SK-N-SH treated with all-trans-retinoic acid at 6 μM for 48 hours (cell line): ENCODE measurements at regions not wholly inside any gene's neighbourhood (a gene's known extent, or its start where the extent isn't known, plus 50 kb on each side); places are given as distances from the start of the nearest gene placed in this dataset.

Source experiments
- ATAC-seq: fragments of 200-7000 bp; cut with Tn5 transposase; 3 replicates; pipeline ENCODE4 v1.9.1; 2020; ENCODE audit warnings: mild to moderate bottlenecking, moderate library complexity
- ARNTL ChIP-seq: fragments of 450-650 bp; formaldehyde crosslinking; IDR thresholded peaks from 2 replicates; pipeline ENCODE4 v1.5.0; 2020; ENCODE audit warnings: low read depth, mild to moderate bottlenecking, moderate library complexity, borderline replicate concordance
- BACH2 ChIP-seq: fragments of 250-450 bp; sonication (Bioruptor Pico); IDR thresholded peaks from 2 replicates; pipeline ENCODE4 v1.9.0; 2021; ENCODE audit warnings: mild to moderate bottlenecking, borderline replicate concordance
- CREB5 ChIP-seq: fragments of 250-450 bp; sonication (Bioruptor Pico); IDR thresholded peaks from 2 replicates; pipeline ENCODE4 v1.5.1; 2020; ENCODE audit warnings: low read depth, mild to moderate bottlenecking, moderate library complexity
- CSDC2 ChIP-seq: fragments of 250-450 bp; sonication (Bioruptor Pico); IDR thresholded peaks from 2 replicates; pipeline ENCODE4 v1.5.0; 2020; ENCODE audit warnings: mild to moderate bottlenecking, moderate library complexity
- ESRRG ChIP-seq: fragments of 250-450 bp; sonication (Bioruptor Pico); IDR thresholded peaks from 2 replicates; pipeline ENCODE4 v1.6.1; 2021; ENCODE audit warnings: mild to moderate bottlenecking
- GLIS3 ChIP-seq: fragments of 250-450 bp; sonication (Bioruptor Pico); IDR thresholded peaks from 2 replicates; pipeline ENCODE4 v1.5.0; 2020; ENCODE audit warnings: mild to moderate bottlenecking, moderate library complexity
- ISL1 ChIP-seq: fragments of 250-450 bp; sonication (Bioruptor Pico); IDR thresholded peaks from 2 replicates; pipeline ENCODE4 v2.1.2; 2022; ENCODE audit warnings: mild to moderate bottlenecking, moderate library complexity
- OSR1 ChIP-seq: fragments of 250-450 bp; sonication (Bioruptor Pico); IDR thresholded peaks from 2 replicates; pipeline ENCODE4 v1.8.0; 2022; ENCODE audit warnings: moderate library complexity, mild to moderate bottlenecking, inconsistent platforms
- PATZ1 ChIP-seq: fragments of 250-450 bp; sonication (Bioruptor Pico); IDR thresholded peaks from 2 replicates; pipeline ENCODE4 v1.8.0; 2020; ENCODE audit warnings: mild to moderate bottlenecking, moderate library complexity, borderline replicate concordance
- PPARA ChIP-seq: fragments of 250-450 bp; sonication (Bioruptor Pico); IDR thresholded peaks from 2 replicates; pipeline ENCODE4 v1.5.0; 2020; ENCODE audit warnings: mild to moderate bottlenecking, borderline replicate concordance
- RARB ChIP-seq: fragments of 250-450 bp; sonication (Bioruptor Pico); IDR thresholded peaks from 2 replicates; pipeline ENCODE4 v1.8.0; 2021; ENCODE audit warnings: mild to moderate bottlenecking, moderate library complexity
- SNAI2 ChIP-seq: fragments of 250-450 bp; sonication (Bioruptor Pico); IDR thresholded peaks from 2 replicates; pipeline ENCODE4 v1.5.0; 2020; ENCODE audit warnings: mild to moderate bottlenecking, moderate library complexity
- TCF4 ChIP-seq: fragments of 250-450 bp; sonication (Bioruptor Pico); IDR thresholded peaks from 2 replicates; pipeline ENCODE4 v1.8.0; 2021; ENCODE audit warnings: mild to moderate bottlenecking, moderate library complexity, borderline replicate concordance
- TOX ChIP-seq: fragments of 250-450 bp; sonication (Bioruptor Pico); IDR thresholded peaks from 2 replicates; pipeline ENCODE4 v1.8.0; 2021; ENCODE audit warnings: mild to moderate bottlenecking, moderate library complexity, borderline replicate concordance
- ZC3H10 ChIP-seq: fragments of 250-450 bp; sonication (Bioruptor Pico); IDR thresholded peaks from 2 replicates; pipeline ENCODE4 v1.5.1; 2021; ENCODE audit warnings: mild to moderate bottlenecking, moderate library complexity
- ZFP3 ChIP-seq: fragments of 250-450 bp; sonication (Bioruptor Pico); IDR thresholded peaks from 2 replicates; pipeline ENCODE4 v1.5.0; 2020; ENCODE audit warnings: mild to moderate bottlenecking, moderate library complexity
- ZFP30 ChIP-seq: fragments of 450-650 bp; formaldehyde crosslinking; IDR thresholded peaks from 2 replicates; pipeline ENCODE4 v1.5.0; 2022; ENCODE audit warnings: mild to moderate bottlenecking, moderate library complexity
- ZNF565 ChIP-seq: fragments of 450-650 bp; formaldehyde crosslinking; conservative IDR thresholded peaks from 2 replicates; pipeline ENCODE4 v1.5.0; 2020; ENCODE audit warnings: low read depth, mild to moderate bottlenecking, moderate library complexity
- ZNF70 ChIP-seq: fragments of 450-650 bp; formaldehyde crosslinking; IDR thresholded peaks from 2 replicates; pipeline ENCODE4 v1.5.0; 2020; ENCODE audit warnings: mild to moderate bottlenecking, moderate library complexity
- ZNF8 ChIP-seq: fragments of 450-650 bp; formaldehyde crosslinking; IDR thresholded peaks from 2 replicates; pipeline ENCODE4 v1.5.0; 2020; ENCODE audit warnings: mild to moderate bottlenecking, moderate library complexity
- TF ChIP-seq, protein P1 (sequence below): fragments of 250-450 bp; sonication (Bioruptor Pico); IDR thresholded peaks from 2 replicates; pipeline ENCODE4 v1.5.1; 2021; ENCODE audit warnings: mild to moderate bottlenecking, moderate library complexity
- TF ChIP-seq, protein P2 (sequence below): fragments of 250-450 bp; sonication (Bioruptor Pico); IDR thresholded peaks from 2 replicates; pipeline ENCODE4 v1.5.0; 2020; ENCODE audit warnings: mild to moderate bottlenecking, moderate library complexity
- TF ChIP-seq, protein P3 (sequence below): fragments of 250-450 bp; sonication (Bioruptor Pico); IDR thresholded peaks from 2 replicates; pipeline ENCODE4 v1.8.0; 2021; ENCODE audit warnings: low read depth, mild to moderate bottlenecking, moderate library complexity, borderline replicate concordance

- TF ChIP-seq RARB = no peak
- TF ChIP-seq BACH2 = no peak
- no peak for TF ChIP-seq GLIS3 (CRISPR knock-in tag)
- TF ChIP-seq ZNF565 (CRISPR knock-in tag) = no peak
- no peak for TF ChIP-seq ZFP30 (CRISPR knock-in tag)
- no peak for TF ChIP-seq OSR1 (CRISPR knock-in tag)
- no peak for TF ChIP-seq ZFP3 (CRISPR knock-in tag)
- no peak for TF ChIP-seq SNAI2 (CRISPR knock-in tag)
- TF ChIP-seq CSDC2 (CRISPR knock-in tag) = no peak
- TF ChIP-seq ARNTL = no peak
- TF ChIP-seq TOX (CRISPR knock-in tag) = no peak
- TF ChIP-seq PPARA (CRISPR knock-in tag) = no peak
- TF ChIP-seq ZNF8 = no peak
- no peak for TF ChIP-seq TCF4 (CRISPR knock-in tag)
- TF ChIP-seq ESRRG (CRISPR knock-in tag) = no peak
- no peak for TF ChIP-seq ISL1 (CRISPR knock-in tag)
- no peak for TF ChIP-seq ZC3H10 (CRISPR knock-in tag)
- TF ChIP-seq ZNF70 (CRISPR knock-in tag) = no peak
- TF ChIP-seq, protein P1, sequence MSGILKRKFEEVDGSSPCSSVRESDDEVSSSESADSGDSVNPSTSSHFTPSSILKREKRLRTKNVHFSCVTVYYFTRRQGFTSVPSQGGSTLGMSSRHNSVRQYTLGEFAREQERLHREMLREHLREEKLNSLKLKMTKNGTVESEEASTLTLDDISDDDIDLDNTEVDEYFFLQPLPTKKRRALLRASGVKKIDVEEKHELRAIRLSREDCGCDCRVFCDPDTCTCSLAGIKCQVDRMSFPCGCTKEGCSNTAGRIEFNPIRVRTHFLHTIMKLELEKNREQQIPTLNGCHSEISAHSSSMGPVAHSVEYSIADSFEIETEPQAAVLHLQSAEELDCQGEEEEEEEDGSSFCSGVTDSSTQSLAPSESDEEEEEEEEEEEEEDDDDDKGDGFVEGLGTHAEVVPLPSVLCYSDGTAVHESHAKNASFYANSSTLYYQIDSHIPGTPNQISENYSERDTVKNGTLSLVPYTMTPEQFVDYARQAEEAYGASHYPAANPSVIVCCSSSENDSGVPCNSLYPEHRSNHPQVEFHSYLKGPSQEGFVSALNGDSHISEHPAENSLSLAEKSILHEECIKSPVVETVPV = no peak
- TF ChIP-seq, all 23 proteins: peak for 0
- ATAC-seq = no peak
Measured at GRCh38 chr16:7887316-7887715, 554.7 kb downstream of the RBFOX1 start.

GRCh38 chr16:7871979-7872378, 539.3 kb downstream of the RBFOX1 start:
- ATAC-seq = no peak
- TF ChIP-seq ZFP3 (CRISPR knock-in tag) = no peak
- no peak for TF ChIP-seq OSR1 (CRISPR knock-in tag)
- TF ChIP-seq ZFP30 (CRISPR knock-in tag) = no peak
- TF ChIP-seq, protein P2, sequence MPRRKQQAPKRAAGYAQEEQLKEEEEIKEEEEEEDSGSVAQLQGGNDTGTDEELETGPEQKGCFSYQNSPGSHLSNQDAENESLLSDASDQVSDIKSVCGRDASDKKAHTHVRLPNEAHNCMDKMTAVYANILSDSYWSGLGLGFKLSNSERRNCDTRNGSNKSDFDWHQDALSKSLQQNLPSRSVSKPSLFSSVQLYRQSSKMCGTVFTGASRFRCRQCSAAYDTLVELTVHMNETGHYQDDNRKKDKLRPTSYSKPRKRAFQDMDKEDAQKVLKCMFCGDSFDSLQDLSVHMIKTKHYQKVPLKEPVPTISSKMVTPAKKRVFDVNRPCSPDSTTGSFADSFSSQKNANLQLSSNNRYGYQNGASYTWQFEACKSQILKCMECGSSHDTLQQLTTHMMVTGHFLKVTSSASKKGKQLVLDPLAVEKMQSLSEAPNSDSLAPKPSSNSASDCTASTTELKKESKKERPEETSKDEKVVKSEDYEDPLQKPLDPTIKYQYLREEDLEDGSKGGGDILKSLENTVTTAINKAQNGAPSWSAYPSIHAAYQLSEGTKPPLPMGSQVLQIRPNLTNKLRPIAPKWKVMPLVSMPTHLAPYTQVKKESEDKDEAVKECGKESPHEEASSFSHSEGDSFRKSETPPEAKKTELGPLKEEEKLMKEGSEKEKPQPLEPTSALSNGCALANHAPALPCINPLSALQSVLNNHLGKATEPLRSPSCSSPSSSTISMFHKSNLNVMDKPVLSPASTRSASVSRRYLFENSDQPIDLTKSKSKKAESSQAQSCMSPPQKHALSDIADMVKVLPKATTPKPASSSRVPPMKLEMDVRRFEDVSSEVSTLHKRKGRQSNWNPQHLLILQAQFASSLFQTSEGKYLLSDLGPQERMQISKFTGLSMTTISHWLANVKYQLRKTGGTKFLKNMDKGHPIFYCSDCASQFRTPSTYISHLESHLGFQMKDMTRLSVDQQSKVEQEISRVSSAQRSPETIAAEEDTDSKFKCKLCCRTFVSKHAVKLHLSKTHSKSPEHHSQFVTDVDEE (CRISPR knock-in tag) = no peak
- no peak for TF ChIP-seq ESRRG (CRISPR knock-in tag)
- no peak for TF ChIP-seq ARNTL
- no peak for TF ChIP-seq SNAI2 (CRISPR knock-in tag)
- TF ChIP-seq, protein P3, sequence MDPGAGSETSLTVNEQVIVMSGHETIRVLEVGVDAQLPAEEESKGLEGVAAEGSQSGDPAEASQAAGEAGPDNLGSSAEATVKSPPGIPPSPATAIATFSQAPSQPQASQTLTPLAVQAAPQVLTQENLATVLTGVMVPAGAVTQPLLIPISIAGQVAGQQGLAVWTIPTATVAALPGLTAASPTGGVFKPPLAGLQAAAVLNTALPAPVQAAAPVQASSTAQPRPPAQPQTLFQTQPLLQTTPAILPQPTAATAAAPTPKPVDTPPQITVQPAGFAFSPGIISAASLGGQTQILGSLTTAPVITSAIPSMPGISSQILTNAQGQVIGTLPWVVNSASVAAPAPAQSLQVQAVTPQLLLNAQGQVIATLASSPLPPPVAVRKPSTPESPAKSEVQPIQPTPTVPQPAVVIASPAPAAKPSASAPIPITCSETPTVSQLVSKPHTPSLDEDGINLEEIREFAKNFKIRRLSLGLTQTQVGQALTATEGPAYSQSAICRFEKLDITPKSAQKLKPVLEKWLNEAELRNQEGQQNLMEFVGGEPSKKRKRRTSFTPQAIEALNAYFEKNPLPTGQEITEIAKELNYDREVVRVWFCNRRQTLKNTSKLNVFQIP (CRISPR knock-in tag) = no peak
- no peak for TF ChIP-seq RARB
- TF ChIP-seq ZNF565 (CRISPR knock-in tag) = no peak
- TF ChIP-seq ZNF8 = no peak
- no peak for TF ChIP-seq CREB5 (CRISPR knock-in tag)
- TF ChIP-seq TOX (CRISPR knock-in tag) = no peak
- no peak for TF ChIP-seq ISL1 (CRISPR knock-in tag)
- TF ChIP-seq PATZ1 = no peak
- no peak for TF ChIP-seq ZNF70 (CRISPR knock-in tag)
- TF ChIP-seq, protein P1 = no peak
- no peak for TF ChIP-seq TCF4 (CRISPR knock-in tag)
- TF ChIP-seq PPARA (CRISPR knock-in tag) = no peak
